ENCODE measurements at regions not wholly inside any gene's neighbourhood (a gene's known extent, or its start where the extent isn't known, plus 50 kb on each side); places are given as distances from the start of the nearest gene placed in this dataset.
"Not testable (repeated sequence)": the region's sequence is repeated elsewhere in the genome, so short reads cannot be mapped to it uniquely, and the experiment has no call there.

- Mint-ChIP-seq H3K4me1 (ENCODE audit: low read depth, unreplicated experiment) (peaks cover 36% of the 10 kb centered on the region), H3K9me3 (ENCODE audit: low read depth, unreplicated experiment) (no peaks in the 10 kb centered on the region), H3K27me3 (ENCODE audit: unreplicated experiment) (no peaks in the 10 kb centered on the region), H3K4me3 (ENCODE audit: low read depth, unreplicated experiment) (no peak overlapping the region), H3K36me3 (ENCODE audit: insufficient read depth, unreplicated experiment) (peaks cover 6% of the 10 kb centered on the region), H3K27ac (ENCODE audit: unreplicated experiment) (no peak overlapping the region)
- no peak for DNase-seq
- CTCF ChIA-PET: no interaction called here
- no TSS peak for BruUV-seq (replicated peaks)
- TF ChIP-seq CTCF (IDR thresholded peaks at IDR 0.05; ENCODE audit: unreplicated experiment): no peak
- intact Hi-C loops (cut with micrococcal nuclease; ENCODE audit: unreplicated experiment): no loop called here
Observed at GRCh38 chr12:12007713-12008231, 63.0 kb upstream of the BCL2L14 start.

GRCh38 chr12:12008232-12008850, 62.4 kb upstream of the BCL2L14 start:
- no peak overlapping the region for H3K4me3 Mint-ChIP-seq (ENCODE audit: low read depth, unreplicated experiment)
- CTCF ChIA-PET: interaction anchor here (0.7 to 1.8 kb wide), 2 partner anchors 28 to 236 kb away, joined by 3 read pairs; no protein-coding TSS in a partner anchor

GRCh38 chr12:12008931-12009611, 61.7 kb upstream of the BCL2L14 start:
- Mint-ChIP-seq H3K9me3 (ENCODE audit: low read depth, unreplicated experiment) (no peaks in the 10 kb centered on the region), H3K4me3 (ENCODE audit: low read depth, unreplicated experiment) (no peak overlapping the region), H3K36me3 (ENCODE audit: insufficient read depth, unreplicated experiment) (peaks cover 6% of the 10 kb centered on the region), H3K27me3 (ENCODE audit: unreplicated experiment) (no peaks in the 10 kb centered on the region), H3K27ac (ENCODE audit: unreplicated experiment) (no peak overlapping the region), H3K4me1 (ENCODE audit: low read depth, unreplicated experiment) (peaks cover 36% of the 10 kb centered on the region)
- CTCF ChIA-PET: interaction anchor here (0.6 to 1.8 kb wide), 6 partner anchors 24 to 293 kb away, joined by 3 to 5 read pairs (median 3); no protein-coding TSS in a partner anchor
- intact Hi-C loops (cut with micrococcal nuclease; ENCODE audit: unreplicated experiment): no loop called here
- no peak for TF ChIP-seq CTCF (IDR thresholded peaks at IDR 0.05; ENCODE audit: unreplicated experiment)
- DNase-seq: peak; percentile 45
- no TSS peak for BruUV-seq (replicated peaks)

More at GRCh38 chr12:12008232-12008850, 62.4 kb upstream of the BCL2L14 start:
- intact Hi-C loops (cut with micrococcal nuclease; ENCODE audit: unreplicated experiment): no loop called here
- Mint-ChIP-seq H3K27me3 (ENCODE audit: unreplicated experiment) (no peaks in the 10 kb centered on the region), H3K27ac (ENCODE audit: unreplicated experiment) (no peak overlapping the region), H3K9me3 (ENCODE audit: low read depth, unreplicated experiment) (no peaks in the 10 kb centered on the region), H3K36me3 (ENCODE audit: insufficient read depth, unreplicated experiment) (peaks cover 6% of the 10 kb centered on the region), H3K4me1 (ENCODE audit: low read depth, unreplicated experiment) (peaks cover 36% of the 10 kb centered on the region)
- peak; percentile 21 for TF ChIP-seq CTCF (IDR thresholded peaks at IDR 0.05; ENCODE audit: unreplicated experiment)
- no peak for DNase-seq
- no TSS peak for BruUV-seq (replicated peaks)

- DNase-seq: not testable (repeated sequence)
Observed at GRCh38 chr12:12009749-12010276, 60.9 kb upstream of the BCL2L14 start.

More at GRCh38 chr12:12009749-12010276, 60.9 kb upstream of the BCL2L14 start:
- intact Hi-C loops (cut with micrococcal nuclease; ENCODE audit: unreplicated experiment): loop anchor here (5.0 kb wide), 1 partner anchor 133 kb away; no protein-coding TSS in a partner anchor
- not testable (repeated sequence) for H3K27me3 Mint-ChIP-seq (ENCODE audit: unreplicated experiment); H3K27ac Mint-ChIP-seq (ENCODE audit: unreplicated experiment); H3K36me3 Mint-ChIP-seq (ENCODE audit: insufficient read depth, unreplicated experiment); BruUV-seq (replicated peaks); H3K9me3 Mint-ChIP-seq (ENCODE audit: low read depth, unreplicated experiment); H3K4me3 Mint-ChIP-seq (ENCODE audit: low read depth, unreplicated experiment)
- CTCF ChIA-PET: interaction anchor here (0.6 to 1.8 kb wide), 5 partner anchors 23 to 294 kb away, joined by 3 to 5 read pairs (median 3); no protein-coding TSS in a partner anchor
- peaks cover 36% of the 10 kb centered on the region for H3K4me1 Mint-ChIP-seq (ENCODE audit: low read depth, unreplicated experiment)
